RKO (cell line): ENCODE measurements at regions not wholly inside any gene's neighbourhood (a gene's known extent, or its start where the extent isn't known, plus 50 kb on each side); places are given as distances from the start of the nearest gene placed in this dataset.
"Not testable (repeated sequence)": the region's sequence is repeated elsewhere in the genome, so short reads cannot be mapped to it uniquely, and the experiment has no call there.

Experiments used
- DNase-seq: peaks from one replicate; pipeline ENCODE4 v3.0.0-alpha.2; 2016; ENCODE audit warnings: low spot score

DNA sequence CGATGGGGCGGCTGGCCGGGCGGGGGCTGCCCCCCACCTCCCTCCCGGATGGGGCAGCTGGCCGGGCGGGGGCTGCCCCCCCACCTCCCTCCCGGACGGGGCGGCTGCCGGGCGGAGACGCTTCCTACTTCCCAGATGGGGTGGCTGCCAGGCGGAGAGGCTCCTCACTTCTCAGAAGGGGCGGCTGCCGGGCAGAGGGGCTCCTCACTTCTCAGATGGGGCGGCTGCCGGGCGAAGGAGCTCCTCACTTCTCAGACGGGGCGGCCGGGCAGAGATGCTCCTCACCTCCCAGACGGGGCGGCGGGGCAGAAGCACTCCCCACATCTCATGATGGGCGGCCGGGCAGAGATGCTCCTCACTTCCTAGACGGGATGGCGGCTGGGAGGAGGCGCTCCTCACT, 138.2 kb upstream of the ZNF91 start:
- DNase-seq = not testable (repeated sequence)

DNA sequence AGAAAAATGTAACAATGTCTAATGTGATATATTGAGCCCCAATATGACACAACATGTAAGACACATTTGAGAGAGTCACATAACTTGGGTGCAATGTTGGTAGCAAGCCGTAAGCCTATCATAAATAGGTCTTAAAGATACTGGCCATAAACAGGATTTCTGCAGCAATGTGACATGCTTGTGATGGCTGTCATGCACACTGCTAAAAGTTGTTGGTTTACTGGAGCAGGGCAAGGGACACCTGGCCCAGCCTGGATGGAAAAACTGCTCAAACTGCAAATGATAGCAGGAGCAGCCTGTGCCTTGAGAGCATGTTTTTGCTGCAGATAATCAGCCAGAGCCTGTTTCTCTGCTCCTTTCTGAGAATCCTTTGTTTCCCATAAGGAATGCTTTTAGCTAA, 136.7 kb upstream of the ZNF91 start:
- DNase-seq = no peak

DNA sequence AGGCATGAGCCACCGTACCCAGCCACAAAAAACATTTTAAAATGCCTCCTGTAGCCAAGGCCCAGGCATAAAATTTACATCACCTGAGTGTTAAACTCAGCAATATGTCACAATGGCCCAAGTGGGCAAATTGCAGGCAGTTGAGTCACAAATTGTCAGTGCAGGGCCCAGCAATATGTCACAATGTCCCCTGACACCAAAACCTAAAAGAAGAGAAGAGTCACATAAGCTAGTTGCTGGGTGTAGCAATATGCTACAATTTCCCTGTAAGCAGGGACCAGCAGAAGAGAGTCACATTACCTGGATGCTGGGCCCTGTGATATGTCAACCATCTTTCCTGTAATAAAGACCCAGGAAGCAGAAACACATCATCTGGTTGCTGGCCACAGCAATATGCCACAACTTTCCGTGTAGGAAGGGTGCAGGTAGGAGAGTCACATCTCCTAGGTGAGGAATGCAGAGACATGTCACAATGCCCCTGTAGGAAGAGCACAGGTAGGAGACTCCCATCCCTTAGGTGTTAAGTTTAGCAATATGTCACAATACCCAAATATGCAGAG, 136.0 kb upstream of the ZNF91 start:
- no peak for DNase-seq

DNA sequence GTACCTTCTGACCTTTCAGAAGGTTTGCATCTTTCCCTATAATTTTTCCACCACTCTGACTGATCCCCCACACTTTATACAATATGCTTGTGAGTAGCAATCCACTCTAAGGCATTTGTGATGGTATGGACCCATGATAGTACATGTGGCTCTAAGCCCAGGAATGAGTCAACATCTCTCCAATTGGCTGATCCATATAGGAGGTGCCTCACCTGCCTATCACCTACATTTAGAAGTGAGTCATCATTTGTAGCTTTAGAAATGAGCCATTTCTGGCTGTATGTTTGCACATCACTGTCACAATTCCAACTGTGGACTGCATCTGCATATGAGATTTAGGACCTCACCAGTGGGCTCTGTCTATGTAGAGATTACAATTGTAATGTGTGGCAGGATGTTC, 133.1 kb upstream of the ZNF91 start:
- DNase-seq = peak; percentile 25

DNA sequence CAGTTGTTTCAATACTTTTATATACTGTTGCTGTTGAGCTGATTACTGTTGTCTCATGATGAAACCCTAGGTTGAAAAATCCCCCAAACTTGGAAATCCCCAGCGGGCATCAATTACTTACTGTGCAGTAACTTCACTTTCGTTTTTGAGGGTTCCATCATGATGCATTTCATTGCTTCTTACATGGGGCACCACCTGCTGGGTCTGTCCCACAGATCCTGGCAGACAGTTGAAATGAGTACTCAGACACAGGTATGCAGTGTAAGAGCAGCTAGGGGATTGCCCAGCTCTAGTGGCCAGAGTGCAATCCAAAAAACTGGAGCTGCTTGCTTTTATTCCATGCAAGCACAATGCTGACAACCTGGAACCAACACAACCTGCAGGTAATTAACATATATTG, 132.5 kb upstream of the ZNF91 start:
- no peak for DNase-seq

DNA sequence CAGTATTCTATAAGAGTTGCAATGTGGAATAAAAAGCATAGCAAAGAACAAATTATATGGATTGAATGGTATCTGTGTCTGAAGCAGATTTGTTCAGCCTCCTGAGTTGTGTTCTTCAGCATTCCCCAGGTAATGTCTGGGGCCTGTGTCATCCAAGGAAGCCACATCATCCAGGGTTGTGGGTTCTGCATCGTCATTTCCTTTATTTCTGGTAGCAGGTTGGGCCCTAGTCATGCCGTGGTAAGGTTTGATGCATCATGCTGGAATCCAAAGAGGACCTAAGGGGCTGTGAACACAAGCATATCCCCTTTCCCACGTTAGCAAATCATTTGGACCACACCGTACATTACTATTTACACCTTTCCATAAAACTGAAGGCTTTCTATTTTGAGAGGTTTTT, 131.0 kb upstream of the ZNF91 start:
- peak; percentile 39 for DNase-seq

DNA sequence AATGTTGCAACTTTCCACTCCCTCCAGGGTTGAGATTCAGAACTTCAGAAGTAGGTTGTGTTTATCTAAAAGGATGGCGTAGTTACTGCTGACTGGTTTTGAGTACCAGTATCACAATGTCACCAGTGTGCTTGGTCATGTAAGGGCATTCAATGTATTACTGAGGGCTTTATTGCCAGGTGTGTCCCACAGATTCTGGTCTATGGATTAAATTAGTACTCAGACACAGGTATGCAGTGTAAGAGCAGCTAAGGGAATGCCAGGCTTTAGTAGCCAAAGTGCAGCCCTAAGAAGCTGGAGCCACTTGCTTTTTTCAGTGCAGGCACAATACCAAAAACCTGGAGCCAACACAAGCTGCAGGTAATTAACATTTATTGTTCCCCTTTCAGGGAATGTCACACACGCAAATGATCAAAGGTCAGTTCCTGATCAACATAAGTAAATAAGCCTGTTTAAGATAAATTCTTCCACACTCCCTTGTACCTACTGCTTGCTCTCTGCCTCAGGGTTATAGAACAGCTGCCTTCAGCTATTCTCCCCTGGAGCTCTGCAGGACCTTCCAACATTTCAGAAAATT, 130.1 kb upstream of the ZNF91 start:
- no peak for DNase-seq

DNA sequence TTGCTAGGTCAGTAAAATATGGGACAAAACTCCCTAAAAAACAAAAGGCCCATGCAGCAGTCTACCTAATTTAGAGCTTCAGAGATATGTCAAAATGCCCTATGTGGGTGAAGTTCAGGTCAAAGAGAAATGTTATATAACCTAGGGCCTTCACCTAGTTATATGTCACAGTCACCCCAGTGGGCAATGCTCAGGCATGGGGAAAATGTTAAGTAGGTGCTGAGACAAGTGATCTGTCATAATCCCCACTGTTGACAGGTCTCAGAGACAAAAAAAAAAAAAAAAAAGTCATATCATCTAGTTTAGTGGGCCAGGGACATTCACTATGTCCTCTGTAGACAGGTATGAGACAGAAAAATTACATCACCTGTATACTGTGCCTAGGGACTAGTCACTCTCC, 128.6 kb upstream of the ZNF91 start:
- no peak for DNase-seq

DNA sequence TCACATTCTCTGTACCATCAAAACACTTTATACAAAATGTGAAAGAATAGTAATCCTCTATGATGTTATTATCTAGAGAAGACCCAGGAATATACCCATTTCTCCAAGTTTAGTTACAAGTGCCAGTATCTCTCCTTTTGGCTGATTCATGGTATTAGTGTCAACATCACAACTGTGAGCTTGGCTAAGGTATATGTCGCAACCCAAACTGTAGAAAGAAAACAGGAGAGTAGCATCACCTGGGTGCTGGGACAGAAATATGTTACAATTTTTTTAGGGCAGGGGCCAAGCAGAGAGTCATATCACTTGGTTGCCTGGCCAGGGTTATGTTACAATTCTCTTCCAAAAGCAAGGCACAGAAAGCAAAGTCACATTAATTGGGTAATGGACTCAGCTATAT, 127.2 kb upstream of the ZNF91 start:
- DNase-seq = no peak

DNA sequence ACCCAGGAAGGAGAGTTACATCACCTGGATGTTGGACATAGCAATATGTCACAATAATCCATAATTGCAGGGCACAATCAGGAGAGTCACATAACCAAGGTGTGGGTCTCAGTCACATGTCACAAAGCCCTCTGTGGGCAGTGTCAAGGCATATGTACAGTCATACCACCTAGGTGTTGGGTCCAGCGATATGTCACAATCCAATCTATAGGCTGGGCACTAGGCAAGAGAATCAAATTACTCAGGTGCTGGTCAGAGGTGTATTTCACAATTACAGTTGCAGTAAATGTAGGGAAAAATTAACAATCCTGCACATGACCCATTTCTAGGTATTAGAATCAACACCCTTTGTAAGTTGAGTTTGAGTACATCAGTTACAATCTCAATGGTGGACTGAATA, 126.2 kb upstream of the ZNF91 start:
- no peak for DNase-seq

DNA sequence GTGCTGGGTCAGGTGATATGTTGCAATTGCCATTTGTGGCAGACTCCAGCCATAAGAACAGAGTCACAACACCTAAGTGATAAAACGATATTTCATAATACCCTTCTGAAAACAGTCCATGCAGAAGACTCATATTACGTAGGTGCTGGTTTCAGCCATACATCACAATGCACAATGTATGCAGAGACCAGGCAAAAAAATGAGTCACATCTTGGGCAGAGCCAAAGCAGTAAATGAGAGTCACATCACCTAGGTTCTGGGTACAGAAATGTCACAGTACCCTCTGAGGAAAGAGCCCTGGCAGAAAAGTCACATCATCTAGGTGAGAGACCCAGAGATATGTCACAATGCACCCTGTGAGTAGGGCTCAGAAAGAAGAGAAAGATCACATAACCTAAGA, 125.2 kb upstream of the ZNF91 start:
- DNase-seq = no peak

DNA sequence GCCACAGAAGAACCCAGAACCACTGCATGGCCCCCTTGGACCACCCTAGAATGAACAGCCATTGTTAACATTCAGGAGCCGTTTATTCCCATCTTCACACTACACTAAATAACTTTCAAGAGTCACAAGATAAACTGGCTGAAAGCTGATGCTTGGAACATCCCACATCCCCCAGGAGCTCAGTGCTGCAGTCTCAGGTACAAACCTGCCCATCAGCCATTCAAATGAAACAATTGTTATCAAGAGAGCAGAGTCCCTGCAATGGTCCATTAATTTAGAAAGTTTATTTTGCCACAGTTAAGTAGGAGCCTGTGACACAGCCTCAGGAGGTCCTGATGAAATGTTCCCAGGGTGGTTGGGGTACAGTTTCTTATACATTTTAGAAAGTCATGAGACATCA, 123.8 kb upstream of the ZNF91 start:
- no peak for DNase-seq

DNA sequence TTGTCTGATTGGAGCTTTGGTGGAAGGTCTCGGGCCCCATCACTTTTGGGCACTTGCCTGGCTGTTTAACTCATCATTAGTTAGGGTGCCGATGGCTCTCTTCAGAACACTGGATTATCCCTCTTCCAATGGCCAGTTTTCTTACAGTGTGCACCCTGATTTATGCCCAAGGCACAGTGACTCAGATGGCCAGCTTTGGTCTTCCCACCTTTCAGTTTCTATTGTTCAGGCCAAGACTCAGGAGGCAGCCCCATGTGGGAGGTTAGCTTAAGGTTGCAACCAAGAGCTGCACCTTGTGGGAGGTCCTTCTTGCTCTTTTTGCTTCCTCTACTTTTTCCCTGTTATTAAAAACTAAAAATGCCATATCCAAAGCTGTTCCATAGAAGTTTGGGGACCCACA, 121.0 kb upstream of the ZNF91 start:
- DNase-seq = no peak

DNA sequence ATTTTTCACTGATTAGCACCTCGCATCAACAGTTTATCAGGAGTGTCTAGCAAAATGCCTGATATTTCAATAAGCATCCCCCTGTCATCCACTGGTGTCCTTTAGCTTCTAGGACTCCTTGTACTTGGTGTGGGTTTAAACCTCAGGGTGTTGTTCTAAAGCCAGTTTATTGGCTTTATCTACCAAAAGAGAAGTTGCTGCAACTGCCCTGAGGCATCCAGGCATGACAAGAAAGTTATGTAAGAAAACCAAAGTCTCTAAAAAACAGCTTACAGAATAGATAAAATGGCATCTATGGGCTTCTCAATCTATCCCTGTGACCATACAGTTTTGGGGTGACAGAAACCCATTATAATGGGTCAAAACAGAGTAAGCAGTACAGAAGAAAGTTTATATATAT, 120.3 kb upstream of the ZNF91 start:
- DNase-seq = no peak

DNA sequence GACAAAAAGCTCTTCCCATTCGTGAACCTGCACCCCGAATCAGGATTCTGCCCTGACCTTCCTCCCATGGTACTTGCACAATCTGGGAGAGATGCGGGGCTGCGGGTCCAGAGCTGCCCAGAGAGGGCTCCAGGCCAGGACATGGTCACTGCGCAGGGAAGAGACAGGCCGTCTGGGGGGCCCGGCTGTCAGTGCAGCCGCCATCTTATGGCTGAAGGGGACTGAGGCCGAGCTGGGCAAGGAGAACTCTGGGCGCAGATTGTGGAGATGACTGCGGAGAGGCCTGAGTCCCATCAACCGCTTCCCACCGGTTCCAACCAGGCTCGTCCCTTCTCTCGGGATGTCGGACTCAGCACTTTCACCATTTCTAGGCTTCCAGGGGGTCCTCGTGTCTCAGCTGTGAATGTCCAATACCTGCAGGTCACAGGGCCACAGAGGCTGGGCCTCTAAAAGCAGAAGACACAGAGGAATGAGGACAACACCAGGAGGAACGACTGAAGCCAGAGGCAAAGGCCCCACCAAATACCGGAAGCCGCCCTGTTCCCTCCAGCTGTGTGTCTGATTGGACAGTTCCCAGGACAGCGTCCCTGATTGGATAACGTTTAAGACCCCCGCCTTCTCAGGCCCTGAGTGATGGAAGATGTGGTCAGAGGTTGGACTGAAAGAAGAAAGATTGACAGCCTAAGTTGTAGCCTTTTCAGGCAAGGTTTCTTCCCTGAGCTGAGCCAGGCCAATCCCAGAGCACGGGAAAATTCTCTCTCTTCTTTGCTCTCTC, 117.1 kb upstream of the ZNF91 start:
- no peak for DNase-seq

DNA sequence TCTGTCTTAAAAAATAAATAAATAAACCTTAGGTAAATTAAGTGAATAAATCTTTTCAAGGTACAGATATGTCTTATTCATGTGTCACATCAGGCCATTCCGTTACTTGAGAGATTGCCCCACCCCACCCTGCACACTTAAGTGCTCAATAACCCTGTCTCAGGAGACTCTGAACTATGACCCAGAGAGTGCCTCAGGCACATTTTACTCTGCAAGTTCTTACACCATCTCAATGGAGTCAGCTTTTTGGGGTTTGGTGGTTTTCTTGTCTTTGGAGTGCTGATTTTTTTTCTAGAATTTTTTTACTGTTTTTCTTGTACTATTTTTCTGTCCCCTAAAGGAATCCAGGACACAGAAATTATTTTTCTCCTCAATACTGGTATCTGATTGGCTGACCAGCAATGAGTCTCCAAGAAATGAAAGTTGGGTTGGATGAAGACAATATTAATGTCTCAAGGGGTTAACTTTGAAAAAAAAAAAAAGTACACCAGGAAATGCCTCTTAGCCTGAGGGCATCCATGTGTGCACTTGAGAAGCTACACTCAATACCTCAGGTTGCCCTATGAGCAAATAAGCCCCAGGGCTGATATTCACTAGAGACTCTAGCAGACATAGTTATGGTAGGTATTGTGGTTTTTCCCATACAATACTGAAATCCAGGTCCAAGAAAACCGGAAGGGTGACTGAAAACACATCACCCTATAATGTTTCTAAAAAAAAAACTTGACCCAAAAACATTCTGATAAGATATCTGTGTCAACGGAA, 114.6 kb upstream of the ZNF91 start:
- DNase-seq = no peak

DNA sequence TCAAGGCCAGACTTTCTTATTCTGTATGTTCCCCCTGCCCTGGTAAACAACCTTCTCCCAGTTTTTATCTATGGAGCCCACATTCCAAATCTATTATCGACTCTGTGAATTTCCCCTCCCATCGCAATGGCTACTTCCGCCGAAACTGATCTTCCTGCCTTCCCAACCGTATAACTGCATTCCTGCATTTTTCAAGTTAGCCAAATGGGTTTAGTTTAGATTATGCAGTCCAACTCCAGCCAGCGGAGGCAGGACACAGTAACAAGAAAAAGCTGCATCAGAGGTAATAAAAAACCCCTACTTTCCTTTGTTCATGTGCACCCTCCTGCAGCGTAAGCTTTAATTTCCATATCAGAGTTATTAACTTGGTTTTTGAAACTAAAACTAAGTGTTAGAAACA, 112.2 kb upstream of the ZNF91 start:
- DNase-seq = no peak

DNA sequence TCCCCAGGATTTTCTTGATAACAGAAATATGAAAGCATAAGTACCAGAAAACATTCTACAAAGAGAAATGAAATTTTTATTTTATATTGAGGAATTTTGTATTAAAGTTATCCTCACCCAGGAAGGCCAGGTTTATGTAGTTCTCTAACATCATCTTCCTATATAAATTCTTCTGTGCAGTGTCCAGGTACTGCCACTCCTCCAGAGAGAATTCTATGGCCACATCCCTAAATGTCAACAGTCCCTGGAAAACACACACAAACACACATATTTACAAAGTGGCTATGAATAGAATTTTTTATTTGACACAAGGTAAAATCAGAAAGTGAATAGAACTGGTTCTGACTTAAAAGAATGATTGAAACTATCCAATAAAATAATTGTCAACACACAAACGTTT, 110.5 kb upstream of the ZNF91 start:
- DNase-seq = no peak

DNA sequence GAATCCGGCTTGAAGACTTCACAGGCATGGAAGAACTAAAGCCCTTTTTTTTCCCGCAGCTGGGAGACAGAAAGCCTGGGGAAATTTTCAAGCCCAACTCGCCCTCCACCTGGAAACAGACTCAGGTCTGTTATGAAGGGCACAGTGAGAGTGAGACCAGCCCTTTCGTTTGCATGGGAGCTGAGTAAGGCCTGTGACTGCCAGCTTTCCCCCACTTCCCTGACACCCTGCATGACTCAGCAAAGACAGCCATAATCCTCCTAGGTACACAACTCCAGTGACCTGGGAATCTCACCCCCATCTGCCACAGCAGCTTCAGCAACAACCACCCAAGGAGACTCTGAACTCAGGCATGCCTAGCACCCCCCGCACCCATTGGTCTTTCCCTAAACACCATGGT, 87.6 kb upstream of the ZNF91 start:
- DNase-seq = no peak

DNA sequence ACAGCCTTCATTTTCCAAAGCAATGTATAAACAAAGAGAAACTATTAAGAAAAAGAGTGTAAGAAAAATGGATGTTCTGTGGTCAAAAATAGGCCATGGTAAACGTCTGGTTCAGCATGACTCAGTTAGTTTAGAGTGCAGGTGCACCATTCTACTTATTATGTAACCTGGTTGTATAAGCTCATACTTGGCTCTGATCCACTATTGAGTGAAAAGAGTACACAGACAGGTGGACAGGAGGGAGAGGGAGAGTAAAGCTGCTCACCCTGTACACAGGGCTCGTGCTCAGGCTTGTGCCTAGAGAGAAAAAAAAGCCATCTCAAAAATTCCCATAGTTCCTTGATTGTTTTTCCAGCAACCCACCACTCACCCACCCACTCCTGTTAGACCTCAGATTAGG, 85.8 kb upstream of the ZNF91 start:
- DNase-seq = no peak

DNA sequence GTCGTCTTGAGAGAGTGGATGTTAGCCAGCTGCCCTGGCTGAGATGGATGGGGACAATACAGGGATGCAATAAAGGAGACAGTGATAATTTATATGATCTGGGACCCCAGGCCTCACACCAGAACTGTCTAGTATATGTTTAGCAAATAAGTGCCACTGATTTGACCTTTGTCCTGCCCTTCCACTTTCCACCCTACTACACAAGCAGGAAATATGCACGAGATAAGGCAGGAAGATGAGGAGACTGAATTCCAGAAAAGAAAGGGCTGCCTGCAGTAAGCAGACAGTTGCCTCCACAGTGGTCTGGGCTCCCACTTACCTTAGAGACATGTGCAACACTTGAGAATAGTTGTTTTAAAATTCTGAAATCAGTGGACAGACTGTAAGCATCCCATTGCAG, 80.2 kb upstream of the ZNF91 start:
- DNase-seq = no peak

DNA sequence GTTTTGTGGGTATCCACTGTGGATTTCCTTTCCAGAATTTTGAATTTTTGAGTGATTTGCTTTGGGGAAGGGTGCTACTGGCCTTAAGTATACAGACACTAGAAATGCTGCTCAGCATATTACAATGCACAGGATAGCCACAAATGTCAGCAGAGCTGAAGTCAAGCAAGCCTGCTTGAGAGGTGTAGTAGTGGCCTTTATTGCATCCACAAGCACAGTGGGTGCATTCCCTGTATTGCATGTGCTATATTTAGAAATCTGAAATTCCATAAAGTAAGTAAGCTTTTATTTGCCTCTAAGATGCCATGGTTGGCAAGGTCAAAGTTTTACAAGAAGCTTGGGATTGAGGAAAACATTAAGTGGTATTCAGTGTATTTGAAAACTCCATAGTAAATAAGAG, 79.5 kb upstream of the ZNF91 start:
- no peak for DNase-seq

DNA sequence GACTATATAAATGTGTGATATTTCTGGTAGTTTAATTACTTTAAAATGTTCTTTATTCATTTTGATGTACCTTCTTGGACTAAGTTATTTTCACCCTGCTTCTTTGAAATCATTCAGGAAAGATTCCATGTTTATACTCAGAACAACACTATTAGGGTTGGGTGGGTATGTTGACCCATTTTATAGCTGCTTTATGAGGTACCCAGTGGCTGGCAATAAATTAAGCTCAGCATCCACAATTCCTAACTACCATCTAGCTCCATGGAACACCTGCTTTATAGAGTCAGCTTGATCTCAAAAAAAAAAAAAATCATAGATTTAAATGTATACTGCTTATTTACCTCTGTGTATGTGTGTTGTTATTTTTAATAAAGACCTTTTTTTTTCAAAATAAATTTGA, 78.9 kb upstream of the ZNF91 start:
- no peak for DNase-seq
